IMR-90 (cell line): ENCODE measurements at regions not wholly inside any gene's neighbourhood (a gene's known extent, or its start where the extent isn't known, plus 50 kb on each side); places are given as distances from the start of the nearest gene placed in this dataset.

ENCODE experiments used
- ATAC-seq: fragments of 200-7000 bp; cut with Tn5 transposase; 2 replicates; pipeline ENCODE4 v1.9.1; 2020; ENCODE audit warnings: low read depth, mild to moderate bottlenecking, moderate library complexity
- BruUV-seq: library from RNA; stranded (reverse); fragments of 400-500 nt; replicated peaks from 2 replicates; lab custom pipeline; 2021; lab: Mats Ljungman, UMichigan
- CTCF ChIA-PET: fragments of 300-600 bp; formaldehyde crosslinking; extraction: SDS; loops from one replicate; lab custom pipeline; 2021; ENCODE audit warnings: antibody characterized with exemption; lab: Yijun Ruan, JAX
- POLR2A ChIA-PET: fragments of 300-600 bp; sonication (Branson Sonifier 250); formaldehyde crosslinking; loops from one replicate; lab custom pipeline; 2022; ENCODE audit warnings: antibody characterized with exemption; ENCODE audit not compliant: unreplicated experiment; lab: Charles Lee
- DNase-seq: peaks from one replicate; pipeline ENCODE4 v3.0.0; 2013
- H2AFZ ChIP-seq: replicated peaks from 2 replicates; pipeline ENCODE3; 2013; ENCODE audit warnings: low read length, mild to moderate bottlenecking; ENCODE audit not compliant: poor library complexity
- H2AK5ac ChIP-seq: 2 replicates; pipeline ENCODE4 v1.6.1; 2013; ENCODE audit warnings: low read depth, low read length, inconsistent platforms
- H2AK9ac ChIP-seq: replicated peaks from 2 replicates; pipeline ENCODE3; 2013; ENCODE audit warnings: mild to moderate bottlenecking, low read depth, low read length, moderate library complexity; ENCODE audit not compliant: poor library complexity
- H2BK120ac ChIP-seq: 2 replicates; pipeline ENCODE4 v1.6.1; 2013; ENCODE audit warnings: low read depth, low read length, inconsistent platforms
- H2BK15ac ChIP-seq: 3 replicates; pipeline ENCODE4 v1.6.1; 2013; ENCODE audit warnings: low read depth, low read length, inconsistent platforms
- H2BK20ac ChIP-seq: 2 replicates; pipeline ENCODE4 v1.6.1; 2013; ENCODE audit warnings: low read depth, mild to moderate bottlenecking, inconsistent platforms, low read length, moderate library complexity
- H2BK5ac ChIP-seq: 2 replicates; pipeline ENCODE4 v1.6.1; 2013; ENCODE audit warnings: mild to moderate bottlenecking, low read depth, low read length, inconsistent platforms; ENCODE audit not compliant: poor library complexity, severe bottlenecking
- H3K14ac ChIP-seq: replicated peaks from 2 replicates; pipeline ENCODE4 v1.6.1; 2013; ENCODE audit warnings: low read depth, low read length, inconsistent platforms
- H3K18ac ChIP-seq: 2 replicates; pipeline ENCODE4 v1.6.1; 2013; ENCODE audit warnings: low read depth, low read length, control low read depth
- H3K23ac ChIP-seq: 2 replicates; pipeline ENCODE4 v1.6.1; 2013; ENCODE audit warnings: low read depth, low read length, inconsistent platforms
- H3K27ac ChIP-seq: 2 replicates; pipeline ENCODE4 v1.5.1; 2013; ENCODE audit warnings: mild to moderate bottlenecking, control low read depth, low read length; ENCODE audit not compliant: insufficient read depth
- H3K27me3 ChIP-seq: 2 replicates; pipeline ENCODE4 v1.6.1; 2013; ENCODE audit warnings: low read length; ENCODE audit not compliant: control insufficient read depth, insufficient read depth
- H3K36me3 ChIP-seq: 2 replicates; pipeline ENCODE4 v1.6.1; 2013; ENCODE audit warnings: low read length, mixed read lengths; ENCODE audit not compliant: control insufficient read depth, insufficient read depth
- H3K4ac ChIP-seq: 2 replicates; pipeline ENCODE4 v1.6.1; 2013; ENCODE audit warnings: low read depth, low read length, inconsistent platforms
- H3K4me1 ChIP-seq: 2 replicates; pipeline ENCODE4 v1.6.1; 2013; ENCODE audit warnings: low read length, mixed read lengths; ENCODE audit not compliant: control insufficient read depth, insufficient read depth
- H3K4me2 ChIP-seq: 2 replicates; pipeline ENCODE4 v1.6.1; 2013; ENCODE audit warnings: low read depth, mild to moderate bottlenecking, control low read depth, low read length, moderate library complexity
- H3K4me3 ChIP-seq: 2 replicates; pipeline ENCODE4 v1.5.1; 2013; ENCODE audit warnings: low read depth, mild to moderate bottlenecking, control low read depth, low read length, moderate library complexity; ENCODE audit not compliant: insufficient read depth
- H3K56ac ChIP-seq: 2 replicates; pipeline ENCODE4 v1.6.1; 2013; ENCODE audit warnings: low read length, inconsistent platforms; ENCODE audit not compliant: insufficient read depth; ENCODE audit errors: extremely low read depth
- H3K79me1 ChIP-seq, 2 experiments: 2 replicates each; pipeline ENCODE4 v1.6.1; 2013; ENCODE audit warnings: low read length in 2 of 2, inconsistent platforms in 1 of 2, low read depth in 1 of 2
- H3K9ac ChIP-seq: 2 replicates; pipeline ENCODE4 v1.6.1; 2013; ENCODE audit warnings: low read depth, low read length, control low read depth
- H3K9me1 ChIP-seq: 2 replicates; pipeline ENCODE4 v1.6.1; 2013; ENCODE audit warnings: low read length, inconsistent platforms; ENCODE audit not compliant: insufficient read depth
- H3K9me3 ChIP-seq: 2 replicates; pipeline ENCODE4 v1.6.1; 2013; ENCODE audit warnings: low read length; ENCODE audit not compliant: control insufficient read depth, insufficient read depth
- H4K20me1 ChIP-seq: 2 replicates; pipeline ENCODE4 v1.6.1; 2013; ENCODE audit warnings: low read length, inconsistent platforms; ENCODE audit not compliant: insufficient read depth
- H4K5ac ChIP-seq: 2 replicates; pipeline ENCODE4 v1.6.1; 2013; ENCODE audit warnings: mild to moderate bottlenecking, low read depth, low read length, control low read depth
- H4K8ac ChIP-seq, 2 experiments: 2 replicates each; pipeline ENCODE4 v1.6.1; 2013; ENCODE audit warnings: low read depth in 2 of 2, low read length in 2 of 2, control low read depth in 1 of 2, inconsistent platforms in 1 of 2
- H4K91ac ChIP-seq: 2 replicates; pipeline ENCODE4 v1.6.1; 2013; ENCODE audit warnings: low read depth, low read length, inconsistent platforms; ENCODE audit not compliant: insufficient read depth
- CEBPB ChIP-seq: IDR thresholded peaks from 2 replicates; pipeline ENCODE4 v1.6.1; 2012; ENCODE audit warnings: low read depth, low read length, improper control_type of control experiment
- CTCF ChIP-seq: conservative IDR thresholded peaks from 2 replicates; pipeline ENCODE4 v1.5.1; 2012; ENCODE audit warnings: mild to moderate bottlenecking, low read depth, low read length, improper control_type of control experiment
- FOS ChIP-seq: fragments of 150-350 bp; IDR thresholded peaks from 2 replicates; pipeline ENCODE4 v1.6.1; 2016; ENCODE audit warnings: low read depth, low read length
- MAFK ChIP-seq: IDR thresholded peaks from 2 replicates; pipeline ENCODE4 v1.6.1; 2012; ENCODE audit warnings: low read depth, low read length, improper control_type of control experiment
- NFE2L2 ChIP-seq: fragments of 150-350 bp; IDR thresholded peaks from 2 replicates; pipeline ENCODE4 v1.6.1; 2016; ENCODE audit warnings: low read depth, mild to moderate bottlenecking, low read length
- POLR2A ChIP-seq: IDR thresholded peaks from 2 replicates; pipeline ENCODE4 v1.6.1; 2012; ENCODE audit warnings: mild to moderate bottlenecking, low read depth, low read length
- RAD21 ChIP-seq: IDR thresholded peaks from 2 replicates; pipeline ENCODE4 v1.6.1; 2012; ENCODE audit warnings: low read length, improper control_type of control experiment
- SMC3 ChIP-seq: fragments of 150-350 bp; IDR thresholded peaks from 2 replicates; pipeline ENCODE4 v1.6.1; 2016; ENCODE audit warnings: low read depth, mild to moderate bottlenecking, antibody characterized with exemption, low read length, moderate library complexity
- USF2 ChIP-seq: fragments of 150-350 bp; IDR thresholded peaks from 2 replicates; pipeline ENCODE4 v1.6.1; 2017; ENCODE audit warnings: mild to moderate bottlenecking, antibody characterized with exemption, low read length, low read depth
- WGBS, 2 experiments: methylation state at CpG; one replicate each; pipeline versions ENCODE4 v1.1.5 to v1.1.7; 2013; ENCODE audit warnings: missing lambda C conversion rate in 2 of 2; ENCODE audit not compliant: insufficient read length in 1 of 2; ENCODE audit errors: extremely low coverage in 2 of 2; 5-methylcytosine and 5-hydroxymethylcytosine counted together
- dilution Hi-C: fragments of 300-500 bp; cut with HindIII; formaldehyde crosslinking; loops from one replicate; pipeline ENCODE4 v1.14.3; 2018; ENCODE audit warnings: low sequenced_read_pairs; ENCODE audit not compliant: unreplicated experiment
- in situ Hi-C: fragments of 300-500 bp; cut with MboI; formaldehyde crosslinking; loops from 3 replicates; pipeline ENCODE4 v1.14.3; 2019; ENCODE audit warnings: low sequenced_read_pairs, inconsistent platforms, mixed read lengths
- intact Hi-C: fragments of 100-400 bp; cut with micrococcal nuclease; formaldehyde crosslinking; loops from 2 replicates; pipeline ENCODE4 v1.10.0; 2022

- Histone ChIP-seq H3K4me3 (no peak overlapping the region), H4K20me1 (no peaks in the 10 kb centered on the region), H2BK20ac (no peak overlapping the region), H2AFZ (no peak overlapping the region), H2AK9ac (no peak overlapping the region), H3K23ac (no peak overlapping the region), H3K27me3 (no peaks in the 10 kb centered on the region), H2AK5ac (no peak overlapping the region), H3K9me1 (no peaks in the 10 kb centered on the region), H3K4me1 (no peaks in the 10 kb centered on the region), H3K9ac (no peak overlapping the region), H2BK5ac (no peak overlapping the region), H4K91ac (no peak overlapping the region), H4K5ac (no peak overlapping the region), H3K79me1 (no peaks in the 10 kb centered on the region), H2BK15ac (no peak overlapping the region), H3K27ac (no peak overlapping the region), H3K56ac (no peak overlapping the region), H2BK120ac (no peak overlapping the region), H3K18ac (no peak overlapping the region), H3K14ac (no peak overlapping the region), H4K8ac (no peak overlapping the region), H3K36me3 (no peaks in the 10 kb centered on the region), H3K4me2 (no peak overlapping the region), H3K4ac (no peak overlapping the region), H3K9me3 (peaks cover 4% of the 10 kb centered on the region; the same call in 1 of the 2 replicates)
- ChIA-PET CTCF (no interaction called here), POLR2A (no interaction called here)
- TF ChIP-seq USF2 = no peak
- TF ChIP-seq CEBPB = no peak
- no peak for TF ChIP-seq SMC3
- no peak for TF ChIP-seq POLR2A
- TF ChIP-seq FOS = no peak
- no peak for TF ChIP-seq CTCF
- no peak for TF ChIP-seq MAFK
- no peak for TF ChIP-seq NFE2L2
- no peak for TF ChIP-seq RAD21
- dilution Hi-C loops = no loop called here
- in situ Hi-C loops = no loop called here
- DNase-seq (no peak), ATAC-seq (no peak)
- intact Hi-C loops = no loop called here
- no TSS peak for BruUV-seq
- WGBS, 2 experiments = no CpG with 5 or more reads among the region's 1 CpG
Observed at GRCh38 chr4:58144721-58145120, 1034.5 kb upstream of the IGFBP7 start.
